ENCODE measurements at regions not wholly inside any gene's neighbourhood (a gene's known extent, or its start where the extent isn't known, plus 50 kb on each side); places are given as distances from the start of the nearest gene placed in this dataset.

DNA sequence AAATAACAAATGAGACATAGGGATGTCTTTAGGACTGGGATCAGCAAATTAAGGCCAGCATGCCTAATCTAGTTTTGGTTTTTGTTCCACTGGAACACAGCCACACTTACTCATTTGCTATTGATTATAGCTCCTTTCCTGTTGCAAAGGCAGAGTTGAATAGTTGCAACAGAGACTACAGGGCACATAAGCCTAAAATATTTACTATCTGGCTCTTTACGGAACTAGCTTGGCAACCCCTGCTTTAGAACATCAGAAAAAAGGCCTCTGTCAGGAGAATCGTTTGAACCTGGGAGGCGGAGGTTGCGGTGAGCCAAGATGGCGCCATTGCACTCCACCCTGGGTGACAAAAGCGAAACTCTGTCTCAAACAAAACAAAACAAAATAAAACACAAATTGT lies 384.8 kb downstream of the ELAVL2 start:
- Mint-ChIP-seq H3K36me3 (ENCODE audit: unreplicated experiment) (no peaks in the 10 kb centered on the region), H3K4me1 (ENCODE audit: unreplicated experiment) (no peaks in the 10 kb centered on the region), H3K4me3 (ENCODE audit: unreplicated experiment) (no peak overlapping the region), H3K9me3 (ENCODE audit: unreplicated experiment) (peaks cover 7% of the 10 kb centered on the region), H3K27me3 (ENCODE audit: unreplicated experiment) (no peaks in the 10 kb centered on the region), H3K27ac (ENCODE audit: unreplicated experiment) (no peak overlapping the region)
- no peak for DNase-seq (ENCODE audit: extremely low spot score, unreplicated experiment)
- TF ChIP-seq, protein P1, sequence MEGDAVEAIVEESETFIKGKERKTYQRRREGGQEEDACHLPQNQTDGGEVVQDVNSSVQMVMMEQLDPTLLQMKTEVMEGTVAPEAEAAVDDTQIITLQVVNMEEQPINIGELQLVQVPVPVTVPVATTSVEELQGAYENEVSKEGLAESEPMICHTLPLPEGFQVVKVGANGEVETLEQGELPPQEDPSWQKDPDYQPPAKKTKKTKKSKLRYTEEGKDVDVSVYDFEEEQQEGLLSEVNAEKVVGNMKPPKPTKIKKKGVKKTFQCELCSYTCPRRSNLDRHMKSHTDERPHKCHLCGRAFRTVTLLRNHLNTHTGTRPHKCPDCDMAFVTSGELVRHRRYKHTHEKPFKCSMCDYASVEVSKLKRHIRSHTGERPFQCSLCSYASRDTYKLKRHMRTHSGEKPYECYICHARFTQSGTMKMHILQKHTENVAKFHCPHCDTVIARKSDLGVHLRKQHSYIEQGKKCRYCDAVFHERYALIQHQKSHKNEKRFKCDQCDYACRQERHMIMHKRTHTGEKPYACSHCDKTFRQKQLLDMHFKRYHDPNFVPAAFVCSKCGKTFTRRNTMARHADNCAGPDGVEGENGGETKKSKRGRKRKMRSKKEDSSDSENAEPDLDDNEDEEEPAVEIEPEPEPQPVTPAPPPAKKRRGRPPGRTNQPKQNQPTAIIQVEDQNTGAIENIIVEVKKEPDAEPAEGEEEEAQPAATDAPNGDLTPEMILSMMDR (IDR thresholded peaks at IDR 0.05), result no peak

DNA sequence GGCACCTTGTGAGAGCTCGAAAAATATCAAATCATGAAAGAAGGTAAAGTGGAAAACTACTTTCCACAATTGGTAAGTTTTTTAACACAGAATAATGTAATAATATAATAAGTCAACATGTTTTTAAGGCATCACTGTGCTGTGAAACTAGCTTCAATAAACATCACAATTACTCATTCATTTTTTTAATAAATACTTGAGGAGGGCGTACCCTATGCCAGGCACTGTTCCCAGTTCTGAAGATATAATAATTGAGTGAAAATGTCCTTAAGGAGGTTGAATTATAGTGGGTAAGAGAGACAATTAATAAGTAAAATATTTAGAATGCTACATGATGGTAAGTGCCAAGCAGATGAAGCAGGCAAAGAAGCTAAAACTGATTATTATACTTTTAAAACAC lies 381.4 kb downstream of the ELAVL2 start:
- H3K4me3 Mint-ChIP-seq (ENCODE audit: unreplicated experiment), result no peak overlapping the region
- no peaks in the 10 kb centered on the region for H3K27me3 Mint-ChIP-seq (ENCODE audit: unreplicated experiment)
- H3K9me3 Mint-ChIP-seq (ENCODE audit: unreplicated experiment), result peaks cover 7% of the 10 kb centered on the region
- no peaks in the 10 kb centered on the region for H3K36me3 Mint-ChIP-seq (ENCODE audit: unreplicated experiment)
- H3K4me1 Mint-ChIP-seq (ENCODE audit: unreplicated experiment), result no peaks in the 10 kb centered on the region
- DNase-seq (ENCODE audit: extremely low spot score, unreplicated experiment), result no peak
- TF ChIP-seq, protein P1 (IDR thresholded peaks at IDR 0.05), result no peak
- H3K27ac Mint-ChIP-seq (ENCODE audit: unreplicated experiment), result no peak overlapping the region

DNA sequence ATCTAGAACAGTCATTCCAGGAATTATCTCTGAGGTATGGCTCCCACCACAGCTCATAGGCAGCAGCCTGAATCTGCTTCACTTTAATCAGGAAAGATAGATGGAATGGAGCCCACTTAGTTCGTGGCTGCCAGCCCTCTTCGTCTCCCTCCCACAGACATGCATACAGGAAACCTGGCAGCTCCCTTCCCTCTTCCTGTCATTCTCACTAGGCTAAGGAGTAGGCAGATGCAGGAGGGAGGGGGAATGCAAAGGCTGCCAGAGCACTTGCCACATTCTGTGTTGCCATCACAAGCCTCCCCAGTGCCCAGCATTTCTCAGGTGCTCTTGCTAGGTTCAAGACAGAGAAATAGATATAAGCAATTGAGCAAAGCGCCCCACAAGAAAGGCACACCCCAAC lies 378.9 kb downstream of the ELAVL2 start:
- no peak for DNase-seq (ENCODE audit: extremely low spot score, unreplicated experiment)
- Mint-ChIP-seq H3K27me3 (ENCODE audit: unreplicated experiment) (no peaks in the 10 kb centered on the region), H3K36me3 (ENCODE audit: unreplicated experiment) (no peaks in the 10 kb centered on the region), H3K27ac (ENCODE audit: unreplicated experiment) (no peak overlapping the region), H3K9me3 (ENCODE audit: unreplicated experiment) (peaks cover 7% of the 10 kb centered on the region), H3K4me3 (ENCODE audit: unreplicated experiment) (no peak overlapping the region), H3K4me1 (ENCODE audit: unreplicated experiment) (no peaks in the 10 kb centered on the region)
- TF ChIP-seq, protein P1 (IDR thresholded peaks at IDR 0.05), result no peak

DNA sequence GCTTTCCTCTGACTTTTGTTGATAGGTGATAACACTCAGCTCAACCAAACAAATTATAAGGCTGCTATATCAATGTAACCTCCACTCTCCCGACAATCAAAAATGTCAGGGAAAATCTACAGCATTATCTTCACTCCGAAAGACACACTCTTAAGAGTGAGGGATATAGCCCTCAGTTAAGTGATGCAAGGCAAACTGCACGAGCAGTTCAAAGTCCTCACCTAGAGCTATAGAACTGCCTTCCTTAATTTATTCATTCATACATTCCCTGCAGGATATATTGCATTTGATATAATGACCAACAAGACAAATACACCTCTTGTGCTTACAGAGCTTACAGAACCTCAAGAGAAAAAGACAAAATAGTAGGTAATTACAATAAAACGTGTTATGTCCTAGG lies 378.1 kb downstream of the ELAVL2 start:
- H3K9me3 Mint-ChIP-seq (ENCODE audit: unreplicated experiment), result peaks cover 4% of the 10 kb centered on the region
- DNase-seq (ENCODE audit: extremely low spot score, unreplicated experiment), result no peak
- H3K27me3 Mint-ChIP-seq (ENCODE audit: unreplicated experiment), result no peaks in the 10 kb centered on the region
- no peaks in the 10 kb centered on the region for H3K4me1 Mint-ChIP-seq (ENCODE audit: unreplicated experiment)
- no peak overlapping the region for H3K27ac Mint-ChIP-seq (ENCODE audit: unreplicated experiment)
- TF ChIP-seq, protein P1 (IDR thresholded peaks at IDR 0.05), result no peak
- no peak overlapping the region for H3K4me3 Mint-ChIP-seq (ENCODE audit: unreplicated experiment)
- H3K36me3 Mint-ChIP-seq (ENCODE audit: unreplicated experiment), result no peaks in the 10 kb centered on the region

DNA sequence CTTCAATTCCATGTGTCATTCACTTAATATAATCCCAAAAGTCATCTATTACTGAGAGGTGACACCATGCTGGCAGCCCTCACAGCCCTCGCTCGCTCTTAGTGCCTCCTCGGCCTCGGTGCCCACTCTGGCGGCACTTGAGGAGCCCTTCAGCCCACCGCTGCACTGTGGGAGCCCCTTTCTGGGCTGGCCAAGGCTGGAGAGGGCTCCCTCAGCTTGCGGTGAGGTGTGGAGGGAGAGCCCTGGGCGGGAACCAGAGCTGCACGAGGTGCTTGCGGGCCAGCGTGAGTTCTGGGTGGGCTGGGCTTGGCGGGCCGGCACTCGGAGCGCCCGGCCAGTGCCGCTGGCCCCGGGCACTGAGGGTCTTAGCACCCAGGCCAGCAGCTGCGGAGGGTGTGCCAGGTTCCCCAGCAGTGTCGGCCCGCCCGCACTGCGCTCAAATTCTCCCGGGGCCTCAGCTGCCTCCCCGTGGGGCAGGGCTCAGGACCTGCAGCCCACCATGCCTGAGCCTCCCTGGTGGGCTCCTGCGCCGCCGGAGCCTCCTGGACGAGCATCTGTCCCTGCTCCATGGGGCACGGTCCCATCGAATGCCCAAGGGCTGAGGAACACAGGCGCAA lies 374.1 kb downstream of the ELAVL2 start:
- no peaks in the 10 kb centered on the region for H3K4me1 Mint-ChIP-seq (ENCODE audit: unreplicated experiment)
- H3K27ac Mint-ChIP-seq (ENCODE audit: unreplicated experiment), result no peak overlapping the region
- no peaks in the 10 kb centered on the region for H3K27me3 Mint-ChIP-seq (ENCODE audit: unreplicated experiment)
- H3K4me3 Mint-ChIP-seq (ENCODE audit: unreplicated experiment), result no peak overlapping the region
- peaks cover 4% of the 10 kb centered on the region for H3K9me3 Mint-ChIP-seq (ENCODE audit: unreplicated experiment)
- DNase-seq (ENCODE audit: extremely low spot score, unreplicated experiment), result no peak
- H3K36me3 Mint-ChIP-seq (ENCODE audit: unreplicated experiment), result no peaks in the 10 kb centered on the region
- TF ChIP-seq, protein P1 (IDR thresholded peaks at IDR 0.05), result no peak

Data from osteocyte (in vitro differentiated cells).